ENCODE measurements at regions not wholly inside any gene's neighbourhood (a gene's known extent, or its start where the extent isn't known, plus 50 kb on each side); places are given as distances from the start of the nearest gene placed in this dataset.

DNA sequence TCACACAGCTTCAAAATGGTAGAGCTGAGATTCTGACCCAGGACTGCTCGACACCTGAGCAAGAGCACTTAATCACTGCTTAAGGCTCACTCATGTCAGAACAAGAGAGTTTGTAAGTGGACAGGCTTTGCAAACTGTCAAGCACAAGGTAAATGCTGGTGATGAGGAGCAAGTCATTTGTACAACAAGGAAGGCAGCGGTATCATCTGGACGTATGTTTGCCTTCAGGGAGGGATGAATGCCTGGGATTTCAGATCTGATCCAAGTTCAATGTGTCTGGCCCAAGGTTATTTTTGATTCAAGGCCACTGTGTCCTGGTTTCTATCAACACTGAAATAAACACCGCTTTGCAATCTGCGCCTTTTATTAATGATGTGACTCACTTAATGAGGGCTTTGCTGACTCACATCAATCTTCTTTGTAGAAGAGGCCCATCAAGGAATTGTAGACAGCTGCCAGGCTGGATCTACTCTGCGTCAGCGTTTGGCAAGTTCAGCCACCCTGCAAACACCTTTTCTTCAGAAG, 174.4 kb upstream of the HS3ST3A1 start:
- H3K27me3 ChIP-seq (replicated peaks in 1 of 4; ENCODE audit: control insufficient read depth in 3 of 4, extremely low read depth in 1 of 4, insufficient read depth in 3 of 4, low read length in 3 of 4) = no peaks in the 10 kb centered on the region
- no peak overlapping the region for H3K56ac ChIP-seq (replicated peaks; ENCODE audit: insufficient read length, low read depth, low read length)
- H3K4me2 ChIP-seq (ENCODE audit: insufficient read depth in 1 of 2, low read depth in 2 of 2, low read length in 2 of 2) = no peak overlapping the region
- no peak overlapping the region for H2BK5ac ChIP-seq (ENCODE audit: low read depth, low read length)
- no peak overlapping the region for H3K4me3 ChIP-seq (ENCODE audit: extremely low read depth in 1 of 4, insufficient read depth in 2 of 4, low read depth in 3 of 4, low read length in 4 of 4)
- no peak for FAIRE-seq
- DNase-seq (ENCODE audit: low read depth in 1 of 2, low spot score in 2 of 2) = no peak
- no peak overlapping the region for H3K18ac ChIP-seq (ENCODE audit: extremely low read depth, low read length)
- no peak overlapping the region for H2BK120ac ChIP-seq (replicated peaks; ENCODE audit: low read depth, low read length)
- peaks cover 3 to 8% of the 10 kb centered on the region in 2 experiments; a peak in 1 of 4 replicates for H3K9me3 ChIP-seq (ENCODE audit: insufficient read depth in 2 of 2, low read depth in 1 of 2, low read length in 1 of 2)
- H3K36me3 ChIP-seq (ENCODE audit: control insufficient read depth in 2 of 4, insufficient read depth in 4 of 4, low read length in 3 of 4) = no peaks in the 10 kb centered on the region; a peak in 1 of 8 replicates
- no peak overlapping the region for H2AFZ ChIP-seq (ENCODE audit: low read length)
- H3K27ac ChIP-seq (ENCODE audit: low read depth, low read length) = no peak overlapping the region
- H3K23me2 ChIP-seq (ENCODE audit: low read depth, low read length) = no peaks in the 10 kb centered on the region
- WGBS, 2 experiments (ENCODE audit: extremely low coverage in 1 of 2, insufficient coverage in 1 of 2, insufficient read length in 1 of 2, insufficient replicate concordance in 2 of 2, low coverage in 1 of 2, low lambda C conversion rate in 2 of 2, missing lambda C conversion rate in 1 of 2) = 88% methylated on average over 7 of the region's 7 CpGs; no CpG with 5 or more reads in 1 of the 2 experiments
- H2BK12ac ChIP-seq (ENCODE audit: low read depth, low read length) = no peak overlapping the region
- no peak overlapping the region for H3K4ac ChIP-seq (replicated peaks; ENCODE audit: insufficient read length, low read depth, low read length)
- no peaks in the 10 kb centered on the region for H3K79me2 ChIP-seq (ENCODE audit: control insufficient read depth in 1 of 2, insufficient read depth in 2 of 2, low read length in 2 of 2)
- no peak overlapping the region for H4K5ac ChIP-seq (ENCODE audit: insufficient read length, low read depth, low read length)
- H3K9ac ChIP-seq (replicated peaks in 1 of 4; ENCODE audit: extremely low read depth in 1 of 4, low read depth in 3 of 4, low read length in 3 of 4) = no peak overlapping the region
- H4K8ac ChIP-seq (ENCODE audit: extremely low read depth, insufficient read depth, low read length) = no peak overlapping the region
- no peak overlapping the region for H3K14ac ChIP-seq (ENCODE audit: insufficient read length)
- H3K79me1 ChIP-seq (ENCODE audit: low read depth, low read length) = no peaks in the 10 kb centered on the region
- no peak overlapping the region for H2BK20ac ChIP-seq (ENCODE audit: low read length)
- no peak overlapping the region for H2BK15ac ChIP-seq (ENCODE audit: low read length)
- POLR2A ChIA-PET (ENCODE audit: partially characterized antibody) = no interaction called here
- no peak overlapping the region for H4K91ac ChIP-seq (replicated peaks; ENCODE audit: insufficient read length, low read length)
- H3K23ac ChIP-seq (ENCODE audit: insufficient read length) = no peak overlapping the region
- H3K4me1 ChIP-seq (replicated peaks in 1 of 4; ENCODE audit: control insufficient read depth in 3 of 4, insufficient read depth in 4 of 4, low read length in 3 of 4) = no peaks in the 10 kb centered on the region
- H2AK5ac ChIP-seq (ENCODE audit: low read depth, low read length) = no peak overlapping the region
- CTCF ChIA-PET (ENCODE audit: partially characterized antibody) = interaction anchor here (1.1 kb wide), 1 partner anchor 662 kb away, joined by 3 read pairs; no protein-coding TSS in a partner anchor
- no peaks in the 10 kb centered on the region for H4K20me1 ChIP-seq (replicated peaks in 1 of 2; ENCODE audit: control insufficient read depth in 1 of 2, insufficient read depth in 2 of 2, low read length in 2 of 2)
- TF ChIP-seq TCF12 (IDR thresholded peaks at IDR 0.05; ENCODE audit: low read depth, low read length) (no peak), TAF1 (IDR thresholded peaks at IDR 0.05; ENCODE audit: low read depth, low read length) (no peak), JUN (IDR thresholded peaks at IDR 0.05; ENCODE audit: low read depth, low read length) (no peak), HDAC6 (IDR thresholded peaks at IDR 0.05; ENCODE audit: low read depth, low read length) (no peak), KDM4A (IDR thresholded peaks at IDR 0.05; ENCODE audit: low read depth, low read length, severe bottlenecking) (no peak), TEAD4 (IDR thresholded peaks at IDR 0.05; ENCODE audit: low read depth, low read length) (no peak), SIX5 (IDR thresholded peaks at IDR 0.05; ENCODE audit: low read depth, low read length) (no peak), NANOG (IDR thresholded peaks at IDR 0.05; ENCODE audit: insufficient read depth, low read depth, low read length, poor library complexity, severe bottlenecking) (no peak), RXRA (IDR thresholded peaks at IDR 0.05; ENCODE audit: insufficient read depth, low read depth, low read length) (no peak), SRF (IDR thresholded peaks at IDR 0.05; ENCODE audit: low read depth, low read length) (no peak), MAFK (IDR thresholded peaks at IDR 0.05; ENCODE audit: low read depth, low read length) (no peak)
- TF ChIP-seq, protein P1, sequence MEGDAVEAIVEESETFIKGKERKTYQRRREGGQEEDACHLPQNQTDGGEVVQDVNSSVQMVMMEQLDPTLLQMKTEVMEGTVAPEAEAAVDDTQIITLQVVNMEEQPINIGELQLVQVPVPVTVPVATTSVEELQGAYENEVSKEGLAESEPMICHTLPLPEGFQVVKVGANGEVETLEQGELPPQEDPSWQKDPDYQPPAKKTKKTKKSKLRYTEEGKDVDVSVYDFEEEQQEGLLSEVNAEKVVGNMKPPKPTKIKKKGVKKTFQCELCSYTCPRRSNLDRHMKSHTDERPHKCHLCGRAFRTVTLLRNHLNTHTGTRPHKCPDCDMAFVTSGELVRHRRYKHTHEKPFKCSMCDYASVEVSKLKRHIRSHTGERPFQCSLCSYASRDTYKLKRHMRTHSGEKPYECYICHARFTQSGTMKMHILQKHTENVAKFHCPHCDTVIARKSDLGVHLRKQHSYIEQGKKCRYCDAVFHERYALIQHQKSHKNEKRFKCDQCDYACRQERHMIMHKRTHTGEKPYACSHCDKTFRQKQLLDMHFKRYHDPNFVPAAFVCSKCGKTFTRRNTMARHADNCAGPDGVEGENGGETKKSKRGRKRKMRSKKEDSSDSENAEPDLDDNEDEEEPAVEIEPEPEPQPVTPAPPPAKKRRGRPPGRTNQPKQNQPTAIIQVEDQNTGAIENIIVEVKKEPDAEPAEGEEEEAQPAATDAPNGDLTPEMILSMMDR (IDR thresholded peaks at IDR 0.05; ENCODE audit: control extremely low read depth in 1 of 3, insufficient read depth in 1 of 3, low read depth in 1 of 3, low read length in 3 of 3) = no peak

All from H1 (cell line).